ENCODE measurements at regions not wholly inside any gene's neighbourhood (a gene's known extent, or its start where the extent isn't known, plus 50 kb on each side); places are given as distances from the start of the nearest gene placed in this dataset.

DNA sequence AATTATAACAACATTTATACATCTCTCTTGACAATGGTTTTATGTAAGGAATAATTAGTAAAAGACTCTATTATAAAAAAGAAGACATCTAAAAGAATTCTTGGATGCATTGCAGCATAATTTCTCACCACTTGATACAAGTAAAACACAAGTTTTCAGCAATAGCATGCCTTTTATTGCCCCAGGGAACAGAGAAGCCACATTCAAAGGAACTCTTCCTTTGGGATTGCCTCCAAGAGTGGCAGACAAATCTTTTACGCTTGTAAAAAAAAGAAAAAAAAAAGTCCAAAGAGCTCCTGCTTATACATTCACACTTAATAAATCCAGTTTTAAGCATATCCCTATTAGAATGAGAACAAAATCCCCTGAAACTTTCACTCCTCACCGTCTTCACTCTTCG lies 2357.8 kb upstream of the PCDH20 start:
- TF ChIP-seq, protein P1, sequence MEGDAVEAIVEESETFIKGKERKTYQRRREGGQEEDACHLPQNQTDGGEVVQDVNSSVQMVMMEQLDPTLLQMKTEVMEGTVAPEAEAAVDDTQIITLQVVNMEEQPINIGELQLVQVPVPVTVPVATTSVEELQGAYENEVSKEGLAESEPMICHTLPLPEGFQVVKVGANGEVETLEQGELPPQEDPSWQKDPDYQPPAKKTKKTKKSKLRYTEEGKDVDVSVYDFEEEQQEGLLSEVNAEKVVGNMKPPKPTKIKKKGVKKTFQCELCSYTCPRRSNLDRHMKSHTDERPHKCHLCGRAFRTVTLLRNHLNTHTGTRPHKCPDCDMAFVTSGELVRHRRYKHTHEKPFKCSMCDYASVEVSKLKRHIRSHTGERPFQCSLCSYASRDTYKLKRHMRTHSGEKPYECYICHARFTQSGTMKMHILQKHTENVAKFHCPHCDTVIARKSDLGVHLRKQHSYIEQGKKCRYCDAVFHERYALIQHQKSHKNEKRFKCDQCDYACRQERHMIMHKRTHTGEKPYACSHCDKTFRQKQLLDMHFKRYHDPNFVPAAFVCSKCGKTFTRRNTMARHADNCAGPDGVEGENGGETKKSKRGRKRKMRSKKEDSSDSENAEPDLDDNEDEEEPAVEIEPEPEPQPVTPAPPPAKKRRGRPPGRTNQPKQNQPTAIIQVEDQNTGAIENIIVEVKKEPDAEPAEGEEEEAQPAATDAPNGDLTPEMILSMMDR (conservative IDR thresholded peaks at IDR 0.05; ENCODE audit: low read length), result no peak
- TF ChIP-seq EZH2phosphoT487 (IDR thresholded peaks at IDR 0.05; ENCODE audit: borderline replicate concordance), result no peak

Measured in Loucy (cell line).